ENCODE measurements at regions not wholly inside any gene's neighbourhood (a gene's known extent, or its start where the extent isn't known, plus 50 kb on each side); places are given as distances from the start of the nearest gene placed in this dataset.
A peak's percentile ranks its signal among the peaks of the same experiment; 100 is the strongest.
"Not testable (repeated sequence)": the region's sequence is repeated elsewhere in the genome, so short reads cannot be mapped to it uniquely, and the experiment has no call there.

- Histone ChIP-seq H3K27ac (no peak overlapping the region), H3K4me3 (no peak overlapping the region)
Measured at GRCh38 chr10:124325633-124325914, 93.1 kb downstream of the OAT start.

- H3K4me3 ChIP-seq, result no peak overlapping the region
- no peak overlapping the region for H3K27ac ChIP-seq
Measured at GRCh38 chr10:124324856-124325632, 93.7 kb downstream of the OAT start.

GRCh38 chr10:124324451-124324850, 94.3 kb downstream of the OAT start:
- H3K4me3 ChIP-seq, result no peak overlapping the region

GRCh38 chr10:124323806-124324205, 94.9 kb downstream of the OAT start:
- H3K27ac ChIP-seq, result no peak overlapping the region
- H3K4me3 ChIP-seq, result no peak overlapping the region

More at GRCh38 chr10:124324451-124324850, 94.3 kb downstream of the OAT start:
- H3K27ac ChIP-seq, result no peak overlapping the region

- no peak overlapping the region for H3K4me3 ChIP-seq
- no peak overlapping the region for H3K27ac ChIP-seq
Measured at GRCh38 chr10:124323111-124323725, 95.5 kb downstream of the OAT start.

- H3K27ac ChIP-seq, result no peak overlapping the region
- no peak overlapping the region for H3K4me3 ChIP-seq
Measured at GRCh38 chr10:124322191-124322980, 96.3 kb downstream of the OAT start.

GRCh38 chr10:124321433-124322089, 97.2 kb downstream of the OAT start:
- Histone ChIP-seq H3K27ac (no peak overlapping the region), H3K4me3 (no peak overlapping the region)

GRCh38 chr10:124320778-124321432, 97.8 kb downstream of the OAT start:
- no peak overlapping the region for H3K27ac ChIP-seq

GRCh38 chr10:124319926-124320391, 98.8 kb downstream of the OAT start:
- no peak overlapping the region for H3K4me3 ChIP-seq
- H3K27ac ChIP-seq, result no peak overlapping the region

More at GRCh38 chr10:124320778-124321432, 97.8 kb downstream of the OAT start:
- no peak overlapping the region for H3K4me3 ChIP-seq

GRCh38 chr10:124319520-124319919, 99.2 kb downstream of the OAT start:
- H3K4me3 ChIP-seq, H3K27ac ChIP-seq: not testable (repeated sequence)

- no peak overlapping the region for H3K27ac ChIP-seq
Measured at GRCh38 chr10:124318811-124319210, 99.9 kb downstream of the OAT start.

GRCh38 chr10:124318076-124318475, 100.6 kb downstream of the OAT start:
- Histone ChIP-seq H3K27ac (no peak overlapping the region), H3K4me3 (no peak overlapping the region)

More at GRCh38 chr10:124318811-124319210, 99.9 kb downstream of the OAT start:
- H3K4me3 ChIP-seq, result no peak overlapping the region

- Histone ChIP-seq H3K27ac (no peak overlapping the region), H3K4me3 (no peak overlapping the region)
Measured at GRCh38 chr10:124316326-124316725, 102.4 kb downstream of the OAT start.

GRCh38 chr10:124315591-124316270, 103.0 kb downstream of the OAT start:
- H3K27ac ChIP-seq, result no peak overlapping the region
- no peak overlapping the region for H3K4me3 ChIP-seq

GRCh38 chr10:124313374-124313773, 105.3 kb downstream of the OAT start:
- H3K27ac ChIP-seq, result no peak overlapping the region
- H3K4me3 ChIP-seq, result no peak overlapping the region

GRCh38 chr10:124308811-124309210, 109.9 kb downstream of the OAT start:
- H3K27ac ChIP-seq, result no peak overlapping the region
- H3K4me3 ChIP-seq, result no peak overlapping the region

GRCh38 chr10:124308056-124308645, 110.6 kb downstream of the OAT start:
- H3K4me3 ChIP-seq, result no peak overlapping the region
- no peak overlapping the region for H3K27ac ChIP-seq

- peak overlapping the region in 1 of 21 experiments; percentile 61 for H3K27ac ChIP-seq
Measured at GRCh38 chr10:124307591-124307990, 111.1 kb downstream of the OAT start.

GRCh38 chr10:124306922-124307371, 111.8 kb downstream of the OAT start:
- peak overlapping the region in 2 of 21 experiments; percentile 35 to 61 for H3K27ac ChIP-seq

More at GRCh38 chr10:124307591-124307990, 111.1 kb downstream of the OAT start:
- no peak overlapping the region for H3K4me3 ChIP-seq

More at GRCh38 chr10:124306922-124307371, 111.8 kb downstream of the OAT start:
- no peak overlapping the region for H3K4me3 ChIP-seq
